Stimulated activated CD8-positive, alpha-beta memory T cell treated with anti-CD3 and anti-CD28 coated beads, Interleukin-15, amount 100 ng/mL, for 1 hour (primary cell): ENCODE measurements at regions not wholly inside any gene's neighbourhood (a gene's known extent, or its start where the extent isn't known, plus 50 kb on each side); places are given as distances from the start of the nearest gene placed in this dataset.

Source experiments
- DNase-seq: peaks from one replicate; pipeline ENCODE4 v3.0.0-alpha.2; 2020; ENCODE audit warnings: low read depth

GRCh38 chr5:124461941-124462340 is 284.5 kb downstream of the ZNF608 start:
- no peak for DNase-seq

GRCh38 chr5:124461157-124461556 is 285.3 kb downstream of the ZNF608 start:
- DNase-seq: no peak

GRCh38 chr5:124460642-124461041 is 285.8 kb downstream of the ZNF608 start:
- no peak for DNase-seq

- DNase-seq: no peak
These were observed 286.5 kb downstream of the ZNF608 start for GRCh38 chr5:124459984-124460383.

- no peak for DNase-seq
These were observed 288.5 kb downstream of the ZNF608 start for GRCh38 chr5:124457901-124458300.

GRCh38 chr5:124457101-124457500 is 289.3 kb downstream of the ZNF608 start:
- DNase-seq: no peak

- DNase-seq: no peak
These were observed 290.2 kb downstream of the ZNF608 start for GRCh38 chr5:124456249-124456648.

- no peak for DNase-seq
These were observed 292.4 kb downstream of the ZNF608 start for GRCh38 chr5:124454081-124454480.

- no peak for DNase-seq
These were observed 293.0 kb downstream of the ZNF608 start for GRCh38 chr5:124453221-124454051.

GRCh38 chr5:124452412-124452811 is 294.0 kb downstream of the ZNF608 start:
- DNase-seq: no peak

GRCh38 chr5:124451721-124452383 is 294.6 kb downstream of the ZNF608 start:
- no peak for DNase-seq

- DNase-seq: no peak
These were observed 300.3 kb downstream of the ZNF608 start for GRCh38 chr5:124446120-124446519.

- no peak for DNase-seq
These were observed 301.3 kb downstream of the ZNF608 start for GRCh38 chr5:124445070-124445619.

GRCh38 chr5:124444147-124444775 is 302.2 kb downstream of the ZNF608 start:
- no peak for DNase-seq

GRCh38 chr5:124440471-124440870 is 306.0 kb downstream of the ZNF608 start:
- DNase-seq: no peak

GRCh38 chr5:124439609-124440008 is 306.8 kb downstream of the ZNF608 start:
- DNase-seq: no peak

GRCh38 chr5:124438903-124439281 is 307.5 kb downstream of the ZNF608 start:
- no peak for DNase-seq

GRCh38 chr5:124438026-124438902 is 308.2 kb downstream of the ZNF608 start:
- no peak for DNase-seq

- no peak for DNase-seq
These were observed 310.1 kb downstream of the ZNF608 start for GRCh38 chr5:124436294-124436693.

GRCh38 chr5:124433170-124433569 is 313.3 kb downstream of the ZNF608 start:
- DNase-seq: no peak

- no peak for DNase-seq
These were observed 324.9 kb downstream of the ZNF608 start for GRCh38 chr5:124421584-124421983.

GRCh38 chr5:124420952-124421351 is 325.5 kb downstream of the ZNF608 start:
- no peak for DNase-seq
